BJ (cell line): ENCODE measurements at regions not wholly inside any gene's neighbourhood (a gene's known extent, or its start where the extent isn't known, plus 50 kb on each side); places are given as distances from the start of the nearest gene placed in this dataset.

Experiments
- CTCF ChIA-PET: fragments of 350-600 bp; formaldehyde crosslinking; extraction: SDS; loops from one replicate; lab custom pipeline; 2021; ENCODE audit warnings: antibody characterized with exemption, inconsistent platforms; lab: Yijun Ruan, JAX
- POLR2A ChIA-PET: fragments of 300-600 bp; sonication (Branson Sonifier 250); formaldehyde crosslinking; extraction: SDS; loops from one replicate; lab custom pipeline; 2021; ENCODE audit warnings: antibody characterized with exemption; lab: Charles Lee
- DNase-seq: peaks from one replicate; pipeline ENCODE4 v3.0.0-alpha.2; 2011; ENCODE audit warnings: low read depth
- H3K27me3 ChIP-seq: 2 replicates; pipeline ENCODE4 v1.6.0; 2011; ENCODE audit warnings: low read length; ENCODE audit not compliant: control insufficient read depth, insufficient read depth
- H3K36me3 ChIP-seq: 2 replicates; pipeline ENCODE4 v1.5.1; 2011; ENCODE audit warnings: low read length; ENCODE audit not compliant: control insufficient read depth, insufficient read depth
- H3K4me3 ChIP-seq: 2 replicates; pipeline ENCODE4 v1.5.1; 2011; ENCODE audit warnings: low read depth, mild to moderate bottlenecking, control low read depth, low read length
- CTCF ChIP-seq: IDR thresholded peaks from 2 replicates; pipeline ENCODE4 v1.5.1; 2011; ENCODE audit warnings: low read depth, mild to moderate bottlenecking, control low read depth, inconsistent platforms, low read length, moderate library complexity; ENCODE audit not compliant: insufficient read depth

- CTCF ChIA-PET = no interaction called here
These were observed 228.3 kb upstream of the BRINP1 start for GRCh38 chr9:119597499-119597898.

DNA sequence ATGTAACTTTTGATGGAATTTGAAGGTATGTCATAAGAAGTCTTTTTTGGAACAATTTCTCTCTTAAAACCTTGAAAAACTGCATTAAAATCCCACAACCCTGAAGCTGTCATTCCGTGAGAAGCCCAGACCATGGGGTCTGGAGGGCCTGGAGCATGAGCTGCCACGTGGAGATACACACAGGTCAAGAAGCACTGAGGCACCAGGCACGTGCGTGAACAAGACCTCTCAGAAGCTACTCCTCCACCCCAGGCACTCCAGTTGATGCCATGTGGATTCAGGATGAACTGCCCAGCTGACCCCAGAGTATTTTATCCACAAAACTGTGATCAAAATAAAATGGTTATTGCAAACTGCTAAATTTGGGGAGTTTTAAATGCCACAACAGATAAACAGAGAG, 227.5 kb upstream of the BRINP1 start:
- no peak for DNase-seq
- no peak for TF ChIP-seq CTCF
- Histone ChIP-seq H3K27me3 (no peaks in the 10 kb centered on the region), H3K36me3 (no peaks in the 10 kb centered on the region), H3K4me3 (no peak overlapping the region)
- ChIA-PET POLR2A (no interaction called here), CTCF (no interaction called here)

More at GRCh38 chr9:119597499-119597898, 228.3 kb upstream of the BRINP1 start:
- POLR2A ChIA-PET = no interaction called here
- Histone ChIP-seq H3K4me3 (no peak overlapping the region), H3K36me3 (no peaks in the 10 kb centered on the region), H3K27me3 (no peaks in the 10 kb centered on the region)
- DNase-seq = no peak
- TF ChIP-seq CTCF = no peak

- Histone ChIP-seq H3K4me3 (no peak overlapping the region), H3K27me3 (no peaks in the 10 kb centered on the region), H3K36me3 (no peaks in the 10 kb centered on the region)
- ChIA-PET POLR2A (no interaction called here), CTCF (interaction anchor here (0.6 to 0.8 kb wide), 2 partner anchors 17 to 338 kb away, joined by 3 read pairs; no protein-coding TSS in a partner anchor)
- TF ChIP-seq CTCF = no peak
- no peak for DNase-seq
These were observed 219.9 kb upstream of the BRINP1 start for GRCh38 chr9:119588874-119589744.

DNA sequence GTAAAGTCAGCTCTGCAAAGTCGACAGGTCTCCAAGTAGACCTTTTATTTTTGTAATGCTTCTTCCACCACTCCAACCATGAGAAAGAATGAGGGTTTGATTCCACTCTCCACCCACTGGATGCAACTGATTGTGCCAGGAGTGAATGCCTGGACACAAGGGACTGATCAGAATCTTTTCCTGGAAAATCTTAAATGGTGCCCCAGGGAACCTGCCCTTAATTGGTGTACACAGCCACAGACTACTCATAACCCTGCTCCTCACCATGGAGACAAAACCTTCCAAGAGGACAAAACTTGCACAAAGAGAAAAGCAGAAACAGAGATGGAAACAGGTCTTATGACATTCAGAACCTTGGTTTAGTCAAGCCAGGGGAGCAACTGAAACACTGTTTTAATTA, 208.6 kb upstream of the BRINP1 start:
- no peaks in the 10 kb centered on the region for H3K27me3 ChIP-seq
- H3K4me3 ChIP-seq = no peak overlapping the region
- no peak for TF ChIP-seq CTCF
- ChIA-PET CTCF (no interaction called here), POLR2A (no interaction called here)
- H3K36me3 ChIP-seq = no peaks in the 10 kb centered on the region
- DNase-seq = no peak

DNA sequence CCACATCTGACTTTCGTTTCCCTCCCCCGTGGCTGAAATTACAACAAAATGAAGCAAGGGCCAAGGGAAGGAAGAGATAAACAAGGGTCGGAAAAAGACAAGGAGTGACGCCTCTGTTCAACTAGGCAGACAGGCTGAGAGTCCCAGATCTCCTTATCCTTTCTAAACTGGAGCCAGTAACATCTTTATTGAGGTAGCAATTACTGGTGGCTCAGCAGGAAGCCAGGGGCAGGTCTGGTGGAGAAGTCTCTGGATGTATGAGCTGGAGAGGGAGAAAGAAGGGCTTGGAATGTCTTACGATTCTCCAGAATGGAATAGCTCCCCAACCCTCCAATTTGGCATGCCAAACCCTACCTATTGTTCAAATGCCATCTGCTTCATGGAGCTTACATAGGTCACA, 190.8 kb upstream of the BRINP1 start:
- no peak for DNase-seq
- ChIA-PET POLR2A (no interaction called here), CTCF (interaction anchor here (1.0 to 6.4 kb wide), 2 partner anchors 9 to 406 kb away, joined by 3 to 103 read pairs; no protein-coding TSS in a partner anchor)

More for the DNA sequence above, 190.8 kb upstream of the BRINP1 start:
- no peaks in the 10 kb centered on the region for H3K27me3 ChIP-seq
- no peaks in the 10 kb centered on the region for H3K36me3 ChIP-seq
- no peak for TF ChIP-seq CTCF
- H3K4me3 ChIP-seq = no peak overlapping the region
